WTC11 (cell line): ENCODE measurements at regions not wholly inside any gene's neighbourhood (a gene's known extent, or its start where the extent isn't known, plus 50 kb on each side); places are given as distances from the start of the nearest gene placed in this dataset.

Experiments used
- ATAC-seq: fragments of 200-7000 bp; cut with Tn5 transposase; 2 replicates; pipeline ENCODE4 v1.10.0; 2021; ENCODE audit warnings: mild to moderate bottlenecking, moderate library complexity
- CTCF ChIA-PET: fragments of 300-600 bp; sonication (Branson Sonifier 250); formaldehyde crosslinking; loops from one replicate; lab custom pipeline; 2021; ENCODE audit warnings: antibody characterized with exemption; lab: Charles Lee
- POLR2A ChIA-PET: fragments of 350-600 bp; sonication (Branson Sonifier 250); formaldehyde crosslinking; loops from one replicate; lab custom pipeline; 2021; ENCODE audit warnings: antibody characterized with exemption; lab: Charles Lee
- DNase-seq: peaks from one replicate; pipeline ENCODE4 v3.0.0; 2021; ENCODE audit warnings: low spot score
- H3K27ac Mint-ChIP-seq: 2 replicates; pipeline ENCODE4 v1.8.0; 2021; ENCODE audit warnings: mixed read lengths
- H3K27me3 Mint-ChIP-seq: 2 replicates; pipeline ENCODE4 v1.8.0; 2021; ENCODE audit warnings: low read depth, mild to moderate bottlenecking, moderate library complexity, mixed read lengths
- H3K36me3 Mint-ChIP-seq: 2 replicates; pipeline ENCODE4 v1.8.0; 2021; ENCODE audit warnings: mixed read lengths
- H3K4me1 Mint-ChIP-seq: 2 replicates; pipeline ENCODE4 v1.8.0; 2022; ENCODE audit warnings: mixed read lengths
- H3K4me3 Mint-ChIP-seq: 2 replicates; pipeline ENCODE4 v1.8.0; 2021; ENCODE audit warnings: mild to moderate bottlenecking, moderate library complexity, mixed read lengths
- H3K9me3 Mint-ChIP-seq: 2 replicates; pipeline ENCODE4 v1.8.0; 2021; ENCODE audit warnings: mixed read lengths
- ATF1 ChIP-seq: sonication (generic); formaldehyde crosslinking; IDR thresholded peaks from 2 replicates; pipeline ENCODE4 v1.8.1; 2023; ENCODE audit warnings: mild to moderate bottlenecking, moderate library complexity, missing genetic modification reagents
- CREB1 ChIP-seq: sonication (generic); formaldehyde crosslinking; IDR thresholded peaks from 2 replicates; pipeline ENCODE4 v1.8.0; 2023; ENCODE audit warnings: mild to moderate bottlenecking, missing genetic modification reagents
- ELF4 ChIP-seq: sonication (generic); formaldehyde crosslinking; IDR thresholded peaks from 2 replicates; pipeline ENCODE4 v1.8.1; 2022; ENCODE audit warnings: low read depth, mild to moderate bottlenecking, moderate library complexity, missing genetic modification reagents
- ESRRA ChIP-seq: sonication (generic); formaldehyde crosslinking; IDR thresholded peaks from 2 replicates; pipeline ENCODE4 v1.8.1; 2022; ENCODE audit warnings: mild to moderate bottlenecking, missing genetic modification reagents, borderline replicate concordance
- FOXK1 ChIP-seq: sonication (generic); formaldehyde crosslinking; IDR thresholded peaks from 2 replicates; pipeline ENCODE4 v1.8.0; 2022; ENCODE audit warnings: mild to moderate bottlenecking, moderate library complexity, missing genetic modification reagents
- FOXP1 ChIP-seq: sonication (generic); formaldehyde crosslinking; IDR thresholded peaks from 2 replicates; pipeline ENCODE4 v1.8.0; 2022; ENCODE audit warnings: missing genetic modification reagents, mild to moderate bottlenecking, moderate library complexity, borderline replicate concordance
- GABPB1 ChIP-seq: sonication (generic); formaldehyde crosslinking; IDR thresholded peaks from 2 replicates; pipeline ENCODE4 v1.8.1; 2023; ENCODE audit warnings: mild to moderate bottlenecking, missing genetic modification reagents
- GRHL2 ChIP-seq: fragments of 250-450 bp; sonication (Bioruptor Pico); IDR thresholded peaks from 2 replicates; pipeline ENCODE4 v1.8.0; 2022; ENCODE audit warnings: mild to moderate bottlenecking, moderate library complexity; ENCODE audit not compliant: insufficient replicate concordance, severe bottlenecking
- KAT7 ChIP-seq: sonication (generic); formaldehyde crosslinking; IDR thresholded peaks from 2 replicates; pipeline ENCODE4 v1.8.1; 2023; ENCODE audit warnings: missing genetic modification reagents, mild to moderate bottlenecking, borderline replicate concordance
- NFE2L1 ChIP-seq: sonication (generic); formaldehyde crosslinking; IDR thresholded peaks from 2 replicates; pipeline ENCODE4 v1.8.1; 2023; ENCODE audit warnings: missing genetic modification reagents
- NR2C2 ChIP-seq: sonication (generic); formaldehyde crosslinking; IDR thresholded peaks from 2 replicates; pipeline ENCODE4 v1.8.0; 2022; ENCODE audit warnings: mild to moderate bottlenecking, missing genetic modification reagents
- NR3C1 ChIP-seq: sonication (generic); formaldehyde crosslinking; conservative IDR thresholded peaks from 2 replicates; pipeline ENCODE4 v1.8.1; 2023; ENCODE audit warnings: low read depth, mild to moderate bottlenecking, missing genetic modification reagents
- RELA ChIP-seq: sonication (generic); formaldehyde crosslinking; IDR thresholded peaks from 2 replicates; pipeline ENCODE4 v1.8.1; 2022; ENCODE audit warnings: missing genetic modification reagents, mild to moderate bottlenecking, borderline replicate concordance
- SMAD3 ChIP-seq: sonication (generic); formaldehyde crosslinking; IDR thresholded peaks from 2 replicates; pipeline ENCODE4 v1.8.0; 2022; ENCODE audit warnings: missing genetic modification reagents, mild to moderate bottlenecking, borderline replicate concordance
- SMAD4 ChIP-seq: sonication (generic); formaldehyde crosslinking; IDR thresholded peaks from 2 replicates; pipeline ENCODE4 v1.8.0; 2022; ENCODE audit warnings: mild to moderate bottlenecking, missing genetic modification reagents
- SP1 ChIP-seq: sonication (generic); formaldehyde crosslinking; conservative IDR thresholded peaks from 2 replicates; pipeline ENCODE4 v1.8.1; 2022; ENCODE audit warnings: missing genetic modification reagents
- TEAD1 ChIP-seq: sonication (generic); formaldehyde crosslinking; IDR thresholded peaks from 2 replicates; pipeline ENCODE4 v1.8.0; 2022; ENCODE audit warnings: mild to moderate bottlenecking, missing genetic modification reagents
- TEAD4 ChIP-seq: sonication (generic); formaldehyde crosslinking; IDR thresholded peaks from 2 replicates; pipeline ENCODE4 v1.8.0; 2022; ENCODE audit warnings: mild to moderate bottlenecking, missing genetic modification reagents
- ZBTB21 ChIP-seq: sonication (generic); formaldehyde crosslinking; IDR thresholded peaks from 2 replicates; pipeline ENCODE4 v1.8.1; 2023; ENCODE audit warnings: mild to moderate bottlenecking, missing genetic modification reagents, borderline replicate concordance
- ZNF121 ChIP-seq: sonication (generic); formaldehyde crosslinking; IDR thresholded peaks from 2 replicates; pipeline ENCODE4 v1.8.0; 2023; ENCODE audit warnings: missing genetic modification reagents
- ZNF232 ChIP-seq: sonication (generic); formaldehyde crosslinking; IDR thresholded peaks from 2 replicates; pipeline ENCODE4 v1.8.0; 2022; ENCODE audit warnings: mild to moderate bottlenecking, missing genetic modification reagents
- ZNF423 ChIP-seq: fragments of 250-450 bp; sonication (Bioruptor Pico); IDR thresholded peaks from 2 replicates; pipeline ENCODE4 v2.1.2; 2022; ENCODE audit warnings: mild to moderate bottlenecking, moderate library complexity
- ZNF671 ChIP-seq: fragments of 250-450 bp; sonication (Bioruptor Pico); IDR thresholded peaks from 2 replicates; pipeline ENCODE4 v1.8.0; 2021; ENCODE audit warnings: mild to moderate bottlenecking
- TF ChIP-seq, protein P1 (sequence below): sonication (generic); formaldehyde crosslinking; IDR thresholded peaks from 2 replicates; pipeline ENCODE4 v1.8.1; 2022; ENCODE audit warnings: mild to moderate bottlenecking, moderate library complexity, missing genetic modification reagents
- TF ChIP-seq, protein P2 (sequence below): sonication (generic); formaldehyde crosslinking; IDR thresholded peaks from 2 replicates; pipeline ENCODE4 v1.8.0; 2022; ENCODE audit warnings: missing genetic modification reagents
- TF ChIP-seq, protein P3 (sequence below): sonication (generic); formaldehyde crosslinking; conservative IDR thresholded peaks from 2 replicates; pipeline ENCODE4 v1.8.1; 2022; ENCODE audit warnings: mild to moderate bottlenecking, missing genetic modification reagents
- TF ChIP-seq, protein P4 (sequence below): fragments of 250-450 bp; sonication (Bioruptor Pico); IDR thresholded peaks from 2 replicates; pipeline ENCODE4 v1.9.0; 2021; ENCODE audit warnings: moderate library complexity, mild to moderate bottlenecking, inconsistent platforms, borderline replicate concordance
- TF ChIP-seq, protein P5 (sequence below): sonication (generic); formaldehyde crosslinking; IDR thresholded peaks from 2 replicates; pipeline ENCODE4 v1.8.1; 2023; ENCODE audit warnings: mild to moderate bottlenecking, missing genetic modification reagents, moderate library complexity
- TF ChIP-seq, protein P6 (sequence below): sonication (generic); formaldehyde crosslinking; IDR thresholded peaks from 2 replicates; pipeline ENCODE4 v1.8.0; 2022; ENCODE audit warnings: mild to moderate bottlenecking, missing genetic modification reagents
- TF ChIP-seq, protein P7 (sequence below): sonication (generic); formaldehyde crosslinking; IDR thresholded peaks from 2 replicates; pipeline ENCODE4 v1.8.0; 2023; ENCODE audit warnings: missing genetic modification reagents
- TF ChIP-seq, protein P8 (sequence below): sonication (generic); formaldehyde crosslinking; IDR thresholded peaks from 2 replicates; pipeline ENCODE4 v1.8.1; 2022; ENCODE audit warnings: mild to moderate bottlenecking, missing genetic modification reagents, moderate library complexity, borderline replicate concordance

DNA sequence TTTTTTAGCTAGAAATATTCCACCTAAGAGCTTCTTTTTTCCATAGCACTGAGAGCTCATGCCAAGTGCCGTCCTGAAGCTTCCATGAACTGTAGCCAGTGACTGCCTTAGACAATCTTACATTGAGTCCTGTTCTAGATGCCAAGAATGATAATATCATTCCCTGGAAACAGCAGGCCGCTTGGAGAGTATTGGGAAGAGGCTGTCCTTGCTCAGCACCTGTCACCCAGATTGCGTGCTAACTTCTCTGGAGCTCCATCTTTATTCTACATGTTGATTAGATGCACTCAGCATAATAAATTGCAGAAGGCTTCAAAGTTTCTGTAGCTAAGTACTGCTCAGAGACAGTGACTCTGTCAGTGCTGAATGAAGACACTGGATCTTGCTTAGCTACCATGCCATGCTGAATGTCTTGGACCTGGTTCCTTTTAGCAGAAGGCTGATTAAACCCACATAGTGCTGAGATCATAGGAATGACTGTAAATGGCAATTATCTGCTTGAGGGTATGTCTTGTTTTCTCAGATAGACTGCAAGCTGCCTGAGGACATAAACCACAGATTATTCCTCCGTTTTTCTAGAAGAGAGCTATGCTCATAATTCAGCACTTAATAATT, 83.1 kb upstream of the IRF2BP2 start (continued):
- no peak for TF ChIP-seq FOXK1 (CRISPR knock-in tag)
- TF ChIP-seq ESRRA: no peak
- no peak for TF ChIP-seq ZNF232 (CRISPR knock-in tag)
- no peak for TF ChIP-seq ZNF671
- TF ChIP-seq GABPB1 (CRISPR knock-in tag): no peak
- TF ChIP-seq ZBTB21 (CRISPR knock-in tag): no peak
- no peak for TF ChIP-seq SP1 (CRISPR knock-in tag)

DNA sequence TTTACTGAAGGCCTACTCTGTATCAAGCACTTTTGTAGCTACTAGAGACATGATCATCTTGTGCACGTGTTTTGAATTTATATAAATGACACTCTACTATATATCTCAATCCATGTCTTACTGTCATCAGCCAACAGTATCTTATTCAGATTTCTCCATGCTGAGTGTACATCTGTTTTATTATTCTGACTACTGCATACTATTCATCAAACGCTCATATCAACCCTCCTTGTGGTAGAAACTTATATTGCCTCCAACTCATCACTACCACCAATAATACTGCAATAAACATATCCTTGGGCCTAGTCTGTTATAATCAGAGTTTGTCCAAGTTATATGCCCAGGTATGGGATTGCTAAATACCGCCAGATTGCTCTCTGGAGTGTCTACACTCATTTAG, 81.6 kb upstream of the IRF2BP2 start:
- ChIA-PET POLR2A (interaction anchor here (0.7 kb wide), 1 partner anchor 22 kb away, joined by 3 read pairs; no protein-coding TSS in a partner anchor), CTCF (no interaction called here)

DNA sequence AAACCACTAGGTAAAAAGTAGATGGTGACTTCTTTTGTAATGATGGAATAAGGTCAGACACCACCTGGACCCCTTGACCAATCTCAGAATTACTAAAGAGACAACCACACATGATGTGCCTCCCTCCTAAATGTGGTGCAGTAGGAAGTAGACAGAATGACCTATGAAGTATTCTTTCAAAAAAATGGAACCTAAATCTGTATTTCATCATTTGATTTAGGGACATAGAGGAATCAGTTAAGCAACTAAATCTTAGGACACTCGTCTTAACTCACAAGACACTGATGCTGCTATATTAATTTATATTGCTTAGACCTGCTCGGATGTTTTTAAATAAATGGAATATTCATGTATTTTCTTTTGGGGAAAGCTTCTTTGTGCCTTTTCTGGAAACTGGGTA, 80.9 kb upstream of the IRF2BP2 start:
- Mint-ChIP-seq H3K27ac (no peak overlapping the region), H3K36me3 (peaks cover 4% of the 10 kb centered on the region), H3K27me3 (no peaks in the 10 kb centered on the region), H3K9me3 (peaks cover 14% of the 10 kb centered on the region), H3K4me1 (no peaks in the 10 kb centered on the region), H3K4me3 (no peak overlapping the region)
- ATAC-seq: no peak
- CTCF ChIA-PET: no interaction called here
- no peak for DNase-seq
- POLR2A ChIA-PET: no interaction called here
- TF ChIP-seq, protein P1, sequence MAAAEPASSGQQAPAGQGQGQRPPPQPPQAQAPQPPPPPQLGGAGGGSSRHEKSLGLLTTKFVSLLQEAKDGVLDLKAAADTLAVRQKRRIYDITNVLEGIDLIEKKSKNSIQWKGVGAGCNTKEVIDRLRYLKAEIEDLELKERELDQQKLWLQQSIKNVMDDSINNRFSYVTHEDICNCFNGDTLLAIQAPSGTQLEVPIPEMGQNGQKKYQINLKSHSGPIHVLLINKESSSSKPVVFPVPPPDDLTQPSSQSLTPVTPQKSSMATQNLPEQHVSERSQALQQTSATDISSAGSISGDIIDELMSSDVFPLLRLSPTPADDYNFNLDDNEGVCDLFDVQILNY (CRISPR knock-in tag): no peak
- no peak for TF ChIP-seq KAT7 (CRISPR knock-in tag)
- TF ChIP-seq NFE2L1 (CRISPR knock-in tag): no peak
- no peak for TF ChIP-seq ATF1 (CRISPR knock-in tag)
- TF ChIP-seq TEAD1: no peak
- TF ChIP-seq, protein P2, sequence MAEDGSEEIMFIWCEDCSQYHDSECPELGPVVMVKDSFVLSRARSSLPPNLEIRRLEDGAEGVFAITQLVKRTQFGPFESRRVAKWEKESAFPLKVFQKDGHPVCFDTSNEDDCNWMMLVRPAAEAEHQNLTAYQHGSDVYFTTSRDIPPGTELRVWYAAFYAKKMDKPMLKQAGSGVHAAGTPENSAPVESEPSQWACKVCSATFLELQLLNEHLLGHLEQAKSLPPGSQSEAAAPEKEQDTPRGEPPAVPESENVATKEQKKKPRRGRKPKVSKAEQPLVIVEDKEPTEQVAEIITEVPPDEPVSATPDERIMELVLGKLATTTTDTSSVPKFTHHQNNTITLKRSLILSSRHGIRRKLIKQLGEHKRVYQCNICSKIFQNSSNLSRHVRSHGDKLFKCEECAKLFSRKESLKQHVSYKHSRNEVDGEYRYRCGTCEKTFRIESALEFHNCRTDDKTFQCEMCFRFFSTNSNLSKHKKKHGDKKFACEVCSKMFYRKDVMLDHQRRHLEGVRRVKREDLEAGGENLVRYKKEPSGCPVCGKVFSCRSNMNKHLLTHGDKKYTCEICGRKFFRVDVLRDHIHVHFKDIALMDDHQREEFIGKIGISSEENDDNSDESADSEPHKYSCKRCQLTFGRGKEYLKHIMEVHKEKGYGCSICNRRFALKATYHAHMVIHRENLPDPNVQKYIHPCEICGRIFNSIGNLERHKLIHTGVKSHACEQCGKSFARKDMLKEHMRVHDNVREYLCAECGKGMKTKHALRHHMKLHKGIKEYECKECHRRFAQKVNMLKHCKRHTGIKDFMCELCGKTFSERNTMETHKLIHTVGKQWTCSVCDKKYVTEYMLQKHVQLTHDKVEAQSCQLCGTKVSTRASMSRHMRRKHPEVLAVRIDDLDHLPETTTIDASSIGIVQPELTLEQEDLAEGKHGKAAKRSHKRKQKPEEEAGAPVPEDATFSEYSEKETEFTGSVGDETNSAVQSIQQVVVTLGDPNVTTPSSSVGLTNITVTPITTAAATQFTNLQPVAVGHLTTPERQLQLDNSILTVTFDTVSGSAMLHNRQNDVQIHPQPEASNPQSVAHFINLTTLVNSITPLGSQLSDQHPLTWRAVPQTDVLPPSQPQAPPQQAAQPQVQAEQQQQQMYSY (CRISPR knock-in tag): no peak
- TF ChIP-seq, protein P3, sequence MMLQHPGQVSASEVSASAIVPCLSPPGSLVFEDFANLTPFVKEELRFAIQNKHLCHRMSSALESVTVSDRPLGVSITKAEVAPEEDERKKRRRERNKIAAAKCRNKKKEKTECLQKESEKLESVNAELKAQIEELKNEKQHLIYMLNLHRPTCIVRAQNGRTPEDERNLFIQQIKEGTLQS: no peak
- no peak for TF ChIP-seq SMAD4
- TF ChIP-seq ELF4 (CRISPR knock-in tag): no peak
- no peak for TF ChIP-seq TEAD4 (CRISPR knock-in tag)

More for the DNA sequence above, 81.6 kb upstream of the IRF2BP2 start:
- H3K9me3 Mint-ChIP-seq: peaks cover 9% of the 10 kb centered on the region; the same call in 1 of the 2 replicates
- H3K27me3 Mint-ChIP-seq: no peaks in the 10 kb centered on the region
- DNase-seq: no peak
- H3K27ac Mint-ChIP-seq: no peak overlapping the region
- H3K4me3 Mint-ChIP-seq: no peak overlapping the region
- no peaks in the 10 kb centered on the region for H3K4me1 Mint-ChIP-seq
- H3K36me3 Mint-ChIP-seq: no peaks in the 10 kb centered on the region
- TF ChIP-seq, protein P4, sequence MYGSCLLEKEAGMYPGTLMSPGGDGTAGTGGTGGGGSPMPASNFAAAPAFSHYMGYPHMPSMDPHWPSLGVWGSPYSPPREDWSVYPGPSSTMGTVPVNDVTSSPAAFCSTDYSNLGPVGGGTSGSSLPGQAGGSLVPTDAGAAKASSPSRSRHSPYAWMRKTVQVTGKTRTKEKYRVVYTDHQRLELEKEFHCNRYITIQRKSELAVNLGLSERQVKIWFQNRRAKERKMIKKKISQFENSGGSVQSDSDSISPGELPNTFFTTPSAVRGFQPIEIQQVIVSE (CRISPR knock-in tag): no peak
- TF ChIP-seq, protein P5, sequence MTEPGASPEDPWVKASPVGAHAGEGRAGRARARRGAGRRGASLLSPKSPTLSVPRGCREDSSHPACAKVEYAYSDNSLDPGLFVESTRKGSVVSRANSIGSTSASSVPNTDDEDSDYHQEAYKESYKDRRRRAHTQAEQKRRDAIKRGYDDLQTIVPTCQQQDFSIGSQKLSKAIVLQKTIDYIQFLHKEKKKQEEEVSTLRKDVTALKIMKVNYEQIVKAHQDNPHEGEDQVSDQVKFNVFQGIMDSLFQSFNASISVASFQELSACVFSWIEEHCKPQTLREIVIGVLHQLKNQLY (CRISPR knock-in tag): no peak
- TF ChIP-seq, protein P6, sequence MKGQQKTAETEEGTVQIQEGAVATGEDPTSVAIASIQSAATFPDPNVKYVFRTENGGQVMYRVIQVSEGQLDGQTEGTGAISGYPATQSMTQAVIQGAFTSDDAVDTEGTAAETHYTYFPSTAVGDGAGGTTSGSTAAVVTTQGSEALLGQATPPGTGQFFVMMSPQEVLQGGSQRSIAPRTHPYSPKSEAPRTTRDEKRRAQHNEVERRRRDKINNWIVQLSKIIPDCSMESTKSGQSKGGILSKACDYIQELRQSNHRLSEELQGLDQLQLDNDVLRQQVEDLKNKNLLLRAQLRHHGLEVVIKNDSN (CRISPR knock-in tag): no peak
- TF ChIP-seq FOXK1 (CRISPR knock-in tag) (no peak), GRHL2 (CRISPR knock-in tag) (no peak), ZNF121 (CRISPR knock-in tag) (no peak), NR2C2 (CRISPR knock-in tag) (no peak), CREB1 (no peak), NR3C1 (CRISPR knock-in tag) (no peak), RELA (CRISPR knock-in tag) (no peak), FOXP1 (CRISPR knock-in tag) (no peak), SMAD3 (CRISPR knock-in tag) (no peak), TEAD4 (CRISPR knock-in tag) (no peak), ZNF423 (no peak)
- TF ChIP-seq, protein P7, sequence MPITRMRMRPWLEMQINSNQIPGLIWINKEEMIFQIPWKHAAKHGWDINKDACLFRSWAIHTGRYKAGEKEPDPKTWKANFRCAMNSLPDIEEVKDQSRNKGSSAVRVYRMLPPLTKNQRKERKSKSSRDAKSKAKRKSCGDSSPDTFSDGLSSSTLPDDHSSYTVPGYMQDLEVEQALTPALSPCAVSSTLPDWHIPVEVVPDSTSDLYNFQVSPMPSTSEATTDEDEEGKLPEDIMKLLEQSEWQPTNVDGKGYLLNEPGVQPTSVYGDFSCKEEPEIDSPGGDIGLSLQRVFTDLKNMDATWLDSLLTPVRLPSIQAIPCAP: no peak
- TF ChIP-seq, protein P8, sequence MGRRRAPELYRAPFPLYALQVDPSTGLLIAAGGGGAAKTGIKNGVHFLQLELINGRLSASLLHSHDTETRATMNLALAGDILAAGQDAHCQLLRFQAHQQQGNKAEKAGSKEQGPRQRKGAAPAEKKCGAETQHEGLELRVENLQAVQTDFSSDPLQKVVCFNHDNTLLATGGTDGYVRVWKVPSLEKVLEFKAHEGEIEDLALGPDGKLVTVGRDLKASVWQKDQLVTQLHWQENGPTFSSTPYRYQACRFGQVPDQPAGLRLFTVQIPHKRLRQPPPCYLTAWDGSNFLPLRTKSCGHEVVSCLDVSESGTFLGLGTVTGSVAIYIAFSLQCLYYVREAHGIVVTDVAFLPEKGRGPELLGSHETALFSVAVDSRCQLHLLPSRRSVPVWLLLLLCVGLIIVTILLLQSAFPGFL (CRISPR knock-in tag): no peak
- no peak for ATAC-seq
